Putamen (tissue), 1 donor: ENCODE measurements at regions not wholly inside any gene's neighbourhood (a gene's known extent, or its start where the extent isn't known, plus 50 kb on each side); places are given as distances from the start of the nearest gene placed in this dataset.

Experiments used
- DNase-seq: peaks from one replicate; pipeline ENCODE4 v3.0.0-alpha.2; 2016; ENCODE audit warnings: low spot score

DNA sequence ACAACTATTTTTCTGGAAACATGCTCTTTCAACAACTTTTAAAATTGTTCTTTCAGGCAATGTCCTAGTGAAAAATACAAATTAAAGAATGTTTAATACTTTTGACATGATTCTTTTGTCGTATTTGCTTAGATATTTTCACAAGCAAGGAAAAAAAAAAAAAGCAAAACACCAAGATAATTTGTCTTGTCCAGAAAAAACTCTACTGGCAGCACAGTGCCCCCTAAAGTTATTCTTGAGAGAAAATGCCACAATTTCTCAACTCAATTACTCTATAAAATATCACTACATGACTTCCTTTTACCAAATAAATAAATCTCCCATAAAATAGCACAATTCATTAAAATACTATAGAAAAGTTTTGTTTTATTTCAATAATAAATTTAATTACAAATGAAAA, 652.5 kb upstream of the EPHA7 start:
- DNase-seq: no peak

DNA sequence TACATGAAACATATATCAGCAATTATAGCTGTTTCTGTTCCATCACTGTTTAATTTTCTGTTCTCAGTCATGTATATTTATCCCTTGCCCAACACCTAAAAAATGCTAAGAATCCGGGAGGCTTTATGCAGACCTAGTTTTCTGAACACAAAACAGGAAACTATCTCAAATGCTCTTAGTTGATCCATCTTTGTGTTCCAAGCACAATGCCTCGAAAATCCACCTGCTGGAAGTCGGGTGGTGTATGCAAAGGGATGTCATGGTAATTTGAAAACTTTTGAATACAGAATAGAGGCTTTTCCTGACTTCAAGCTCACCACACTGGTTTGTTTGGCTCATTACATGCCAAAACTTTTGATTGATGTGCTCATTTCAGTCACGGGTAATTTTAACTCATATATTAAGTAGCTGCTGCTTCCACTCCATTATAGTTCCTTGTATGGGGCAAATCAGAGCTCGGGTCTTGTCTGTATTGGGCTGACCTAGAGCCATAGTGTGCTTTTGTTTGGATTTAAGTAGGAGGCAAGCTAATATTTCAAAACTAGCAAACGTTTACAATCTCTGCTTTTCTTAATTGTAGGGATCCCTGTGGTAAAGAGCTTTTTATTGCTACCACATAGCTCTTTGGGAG, 646.5 kb upstream of the EPHA7 start:
- DNase-seq: no peak

DNA sequence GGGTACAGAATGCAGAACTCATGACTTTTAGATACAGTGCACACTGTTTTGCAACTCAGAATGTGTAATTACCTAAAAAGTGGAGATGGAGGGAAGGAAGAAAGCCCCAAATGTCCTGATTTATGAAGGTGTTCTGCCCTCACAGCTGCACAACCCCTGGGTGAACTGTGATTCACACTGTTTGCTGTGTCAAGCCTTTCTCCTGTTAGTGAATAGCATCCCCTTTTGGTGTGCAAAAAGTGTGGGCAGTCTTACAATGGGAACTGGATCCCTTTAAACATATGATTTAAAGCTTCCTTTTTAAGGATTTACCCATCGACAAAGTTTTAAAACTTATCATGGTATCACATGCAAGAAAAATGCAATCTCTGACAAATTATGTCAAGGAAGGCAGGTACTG, 633.4 kb upstream of the EPHA7 start:
- no peak for DNase-seq

DNA sequence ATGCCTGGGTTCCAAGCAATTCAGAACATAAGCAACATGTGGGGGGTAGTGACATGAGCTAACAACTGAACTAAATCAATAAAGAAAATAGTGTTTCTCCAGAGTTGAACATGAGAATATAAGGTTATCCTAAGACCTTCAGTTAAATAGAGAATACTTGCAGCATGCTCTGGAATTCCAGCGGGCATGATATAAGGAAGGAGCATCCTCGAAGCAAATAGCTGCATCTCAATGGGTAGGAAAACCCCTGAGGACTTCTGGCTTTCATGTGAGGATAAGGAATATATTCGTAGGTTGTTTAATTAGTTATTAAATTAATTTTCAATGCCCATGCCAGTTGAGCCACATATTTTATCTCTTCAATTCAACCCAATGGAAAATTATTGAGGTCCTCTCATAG, 631.2 kb upstream of the EPHA7 start:
- DNase-seq: no peak

DNA sequence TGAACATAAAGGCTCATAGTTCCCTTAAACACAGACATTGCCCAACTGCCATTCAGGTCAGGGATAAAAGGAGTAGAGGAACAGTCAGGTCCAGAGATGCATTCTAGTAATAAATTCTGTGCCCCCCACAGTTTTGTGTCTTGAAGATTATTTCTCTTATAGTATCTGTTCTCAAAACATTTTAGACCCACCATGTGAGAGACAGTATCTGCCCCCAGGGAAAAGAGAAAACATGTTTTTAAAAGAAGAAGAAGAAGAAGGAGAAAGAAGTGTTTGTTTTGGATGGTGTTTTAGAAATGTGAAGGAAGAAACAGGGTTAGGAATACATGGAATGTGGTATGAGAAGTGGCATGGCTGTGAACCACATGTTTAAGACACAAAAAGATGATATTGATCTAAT, 629.6 kb upstream of the EPHA7 start:
- no peak for DNase-seq

DNA sequence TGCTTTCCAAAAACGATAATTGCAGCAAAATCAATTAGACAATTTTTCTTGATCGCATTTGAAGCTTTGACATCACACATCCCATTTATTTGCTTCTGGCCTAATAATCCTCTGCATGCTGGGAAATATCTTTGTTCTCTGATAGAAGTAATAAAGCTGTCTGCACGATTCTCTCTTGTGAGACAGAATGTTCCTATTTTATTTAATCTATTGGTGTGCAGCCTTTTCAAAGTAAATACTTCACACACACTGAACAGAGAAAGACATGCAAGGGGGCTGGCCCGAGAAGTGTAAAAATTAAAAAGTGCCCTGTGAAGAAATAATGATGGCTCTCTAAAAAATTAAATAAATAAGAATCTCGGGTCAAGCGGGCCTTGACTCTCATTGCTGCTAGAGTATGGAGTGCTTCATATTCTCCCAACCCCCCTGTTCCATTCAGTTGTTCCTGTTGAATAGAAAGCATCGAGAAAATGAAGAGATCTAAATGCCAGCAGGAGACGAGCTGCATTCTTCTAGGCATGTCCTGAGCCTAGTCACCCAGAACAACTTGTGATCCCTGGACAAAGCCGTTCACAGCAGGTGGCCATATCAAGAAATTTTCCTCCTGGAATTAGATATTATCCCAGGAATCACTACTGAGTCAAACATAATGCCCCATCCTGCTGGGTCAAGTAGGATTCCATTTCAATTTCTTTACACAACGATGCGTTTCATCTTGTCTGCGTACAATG, 625.9 kb upstream of the EPHA7 start:
- DNase-seq: no peak

DNA sequence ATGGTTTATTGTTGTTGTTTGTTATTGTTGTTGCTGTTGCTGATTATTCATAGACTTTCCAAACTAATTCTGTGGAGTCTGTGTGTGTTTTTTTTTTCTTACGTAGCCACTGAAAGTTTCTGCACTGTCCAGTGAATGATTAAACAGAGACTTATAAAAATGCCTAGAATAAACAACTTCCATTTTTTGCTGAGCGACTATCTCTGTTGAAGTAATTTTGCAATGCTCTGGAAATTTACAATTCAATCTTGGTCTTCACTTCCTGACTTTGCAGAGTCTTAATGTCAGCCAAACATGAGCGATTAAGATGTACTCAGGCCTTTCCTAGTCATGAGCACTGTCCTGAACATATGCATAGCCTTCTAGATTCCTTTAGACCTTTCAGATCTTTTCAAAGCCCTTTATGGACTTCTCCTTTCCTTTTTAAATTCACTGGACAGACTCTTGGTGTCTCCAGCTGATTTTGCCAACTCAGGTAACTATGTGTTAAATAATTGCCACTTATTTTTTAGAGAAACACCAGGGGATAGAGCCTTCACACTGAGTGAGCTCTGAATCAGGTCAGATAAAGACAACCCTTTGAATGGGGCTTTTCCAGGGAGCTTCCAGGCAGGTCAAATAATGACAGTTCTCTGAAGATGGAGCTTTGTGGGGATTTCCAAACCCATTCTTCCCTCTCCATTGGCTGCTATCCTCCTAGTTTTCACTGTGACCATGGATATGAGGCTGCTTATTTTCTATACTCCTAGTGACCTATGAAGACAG, 622.8 kb upstream of the EPHA7 start:
- no peak for DNase-seq

DNA sequence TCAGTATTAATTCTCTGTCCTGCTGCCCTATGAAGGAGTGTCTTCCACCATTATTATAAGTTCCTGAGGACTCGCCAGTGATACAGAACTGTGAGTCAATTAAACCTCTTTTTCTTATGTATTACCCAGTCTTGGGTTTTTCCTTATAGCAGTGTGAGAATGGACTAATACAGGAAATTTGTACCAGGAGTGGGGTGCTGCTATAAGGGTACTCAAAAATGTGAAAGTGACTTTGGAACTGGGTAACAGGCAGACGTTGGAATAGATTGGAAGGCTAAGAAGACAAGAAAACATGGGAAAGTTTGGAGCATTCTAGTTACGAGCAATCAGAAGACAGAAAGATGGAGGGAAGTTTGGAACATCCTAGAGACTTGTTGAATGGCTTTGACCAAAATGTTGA, 616.7 kb upstream of the EPHA7 start:
- DNase-seq: no peak

DNA sequence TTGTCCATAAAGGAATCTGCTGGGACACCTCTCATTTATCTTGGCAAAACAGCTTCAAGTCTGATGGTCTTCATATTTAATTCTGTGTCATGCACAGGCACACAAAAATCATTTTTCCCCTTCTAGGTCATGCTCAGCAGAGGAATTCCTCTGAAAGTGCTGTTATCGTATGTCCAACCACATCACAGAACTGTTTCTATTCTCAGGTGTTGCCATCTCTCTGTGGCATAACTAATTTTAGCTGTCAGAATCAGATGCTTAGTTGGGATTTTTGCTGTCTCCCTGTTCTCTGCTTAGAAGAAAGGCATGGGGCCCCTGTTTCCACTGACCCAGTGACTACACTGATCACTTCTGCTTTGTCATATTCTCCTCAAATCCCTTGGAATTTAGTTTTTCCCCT, 608.0 kb upstream of the EPHA7 start:
- DNase-seq: no peak

DNA sequence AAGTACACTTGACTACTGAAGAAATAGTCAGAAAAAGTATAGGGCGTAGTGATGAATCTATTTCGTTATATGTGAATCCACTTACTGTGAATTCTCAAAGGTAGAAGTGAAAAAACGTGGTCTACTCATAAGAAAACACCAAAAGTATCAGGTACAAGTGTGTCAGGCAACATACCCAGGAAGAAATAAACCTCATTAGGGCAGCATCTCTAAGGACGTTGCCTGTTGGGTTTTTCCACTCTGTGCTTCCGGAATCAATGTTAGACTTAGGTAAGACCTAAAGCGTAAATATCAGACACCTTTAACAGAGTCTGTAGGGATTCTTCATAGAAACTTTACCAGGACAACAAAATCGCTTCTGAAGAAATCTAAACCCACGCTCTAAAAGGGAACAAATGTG, 607.2 kb upstream of the EPHA7 start:
- DNase-seq: no peak

DNA sequence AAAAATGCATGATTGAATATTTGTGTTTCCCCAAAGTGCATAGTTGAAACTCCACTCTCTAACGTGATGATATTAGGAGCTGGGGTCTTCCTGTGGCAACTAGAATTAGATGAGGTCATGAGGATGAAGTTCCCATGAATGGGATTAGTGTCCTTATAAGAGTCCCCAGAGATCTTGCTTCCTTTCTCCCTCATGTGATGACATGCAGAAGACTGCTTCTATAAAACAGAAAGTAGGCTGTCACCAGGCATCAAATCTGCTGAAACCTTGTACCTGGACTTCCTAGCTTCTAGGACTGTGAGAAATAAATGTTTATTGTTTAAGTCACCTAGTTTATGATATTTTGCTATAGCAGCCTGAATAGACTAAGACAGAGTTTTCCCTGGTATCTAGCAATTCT, 586.5 kb upstream of the EPHA7 start:
- no peak for DNase-seq

DNA sequence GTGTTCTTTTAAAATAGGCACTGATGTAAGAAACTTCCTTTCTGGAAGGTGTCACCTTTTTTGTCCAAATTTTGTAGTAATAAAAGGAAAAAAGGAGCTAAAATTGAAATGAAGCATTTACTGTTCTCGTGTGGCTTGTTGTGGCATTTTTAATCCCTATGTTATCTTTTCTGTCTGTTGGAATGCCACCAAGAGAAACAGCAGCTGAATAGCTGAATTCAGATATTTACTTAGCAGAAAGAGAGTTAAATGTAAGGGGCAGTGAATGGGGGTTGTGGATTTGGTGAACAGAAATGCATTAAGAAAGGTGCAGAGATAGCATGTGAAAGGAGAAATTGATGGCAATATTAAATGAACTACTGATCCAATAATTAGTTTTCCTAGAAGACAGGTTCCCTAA, 573.6 kb upstream of the EPHA7 start:
- DNase-seq: no peak

DNA sequence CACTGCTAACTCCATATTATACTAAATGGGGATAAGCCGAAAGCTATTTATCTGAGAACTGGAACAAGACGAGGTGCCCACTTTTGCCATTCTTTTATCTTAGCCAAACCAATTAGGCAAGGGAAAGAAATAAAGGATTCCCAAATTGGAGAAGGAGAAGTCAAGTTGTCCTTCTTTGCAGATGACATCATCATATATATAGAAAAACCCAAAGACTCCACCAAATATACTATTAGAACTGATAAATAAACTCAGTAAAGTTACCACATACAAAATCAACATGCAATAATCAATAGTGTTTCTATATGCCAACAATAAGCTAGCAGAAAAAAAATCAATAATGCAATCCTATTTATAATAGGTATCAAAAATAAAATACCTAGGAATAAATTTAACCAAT, 570.3 kb upstream of the EPHA7 start:
- no peak for DNase-seq

DNA sequence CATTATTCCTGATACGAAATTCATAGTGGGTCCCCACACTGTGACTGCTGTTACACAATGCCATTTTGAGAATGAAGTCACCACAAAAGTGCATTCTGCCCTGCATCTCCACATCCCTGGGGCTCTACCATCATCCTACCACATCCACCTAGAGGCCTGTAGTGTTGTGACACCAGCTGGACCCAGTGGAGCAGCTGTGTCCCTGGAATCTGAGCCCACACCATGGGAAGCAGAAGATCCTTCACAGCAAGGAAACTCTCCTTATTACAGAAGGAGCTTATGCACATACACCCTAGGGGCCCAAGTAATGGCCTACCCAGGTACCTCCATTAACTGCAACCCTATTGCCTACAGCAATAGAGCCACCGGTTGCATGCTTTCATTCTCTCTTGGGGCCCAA, 566.6 kb upstream of the EPHA7 start:
- DNase-seq: no peak

DNA sequence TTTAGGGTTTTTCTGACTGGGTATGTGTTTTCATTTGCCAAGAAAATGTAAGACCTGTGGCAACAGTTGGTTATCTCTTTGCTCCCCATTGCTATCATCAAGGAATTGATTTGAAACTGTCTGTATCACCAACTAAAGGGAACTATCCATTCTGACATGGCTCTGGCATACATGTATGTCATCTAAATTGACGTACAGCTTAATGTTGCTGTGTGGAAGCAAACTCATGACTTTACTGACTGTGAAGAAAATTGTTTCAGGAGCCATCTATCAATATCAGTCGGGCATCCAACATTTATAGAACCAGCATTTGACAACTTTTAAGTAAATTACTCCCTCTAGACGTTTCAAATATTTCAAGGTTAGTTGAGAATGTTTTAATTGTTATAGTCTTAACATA, 555.8 kb upstream of the EPHA7 start:
- no peak for DNase-seq

DNA sequence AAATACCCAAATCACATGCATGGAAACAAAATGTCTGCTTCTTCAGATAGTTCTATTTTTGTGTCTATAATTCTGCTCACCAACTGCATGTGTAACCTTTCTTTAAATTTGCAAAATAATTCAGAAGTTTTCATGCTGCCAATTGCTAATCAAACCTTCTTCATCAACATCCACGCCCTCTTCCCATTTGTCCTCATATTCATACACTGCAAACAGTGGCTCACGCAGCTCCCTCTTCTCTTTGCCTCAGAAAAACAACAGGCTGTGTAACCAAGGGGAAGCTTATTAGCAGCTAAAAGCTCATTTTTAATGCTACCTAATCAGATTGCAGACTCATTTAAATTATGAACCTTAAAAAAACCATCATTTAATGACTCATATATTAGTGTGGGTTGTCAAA, 555.0 kb upstream of the EPHA7 start:
- DNase-seq: peak; percentile 1

DNA sequence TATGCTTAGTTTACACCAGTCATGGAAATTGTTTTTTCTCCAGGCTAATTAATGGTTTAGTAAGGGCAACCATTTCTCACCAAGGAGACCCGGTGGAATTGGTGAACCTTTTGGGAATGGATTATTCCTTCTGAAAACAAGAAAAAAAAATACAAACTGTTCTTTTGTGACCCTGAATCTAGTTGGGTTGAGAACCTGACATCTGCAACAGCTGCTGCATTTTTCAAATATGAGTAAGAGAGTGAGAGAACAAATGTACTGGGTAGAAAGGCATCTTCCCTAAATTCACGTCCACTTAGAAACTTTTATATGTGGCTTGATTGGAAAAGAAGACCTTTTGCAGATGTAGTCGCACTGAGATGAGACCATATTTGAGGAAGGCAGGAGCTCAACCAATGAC, 553.4 kb upstream of the EPHA7 start:
- no peak for DNase-seq

DNA sequence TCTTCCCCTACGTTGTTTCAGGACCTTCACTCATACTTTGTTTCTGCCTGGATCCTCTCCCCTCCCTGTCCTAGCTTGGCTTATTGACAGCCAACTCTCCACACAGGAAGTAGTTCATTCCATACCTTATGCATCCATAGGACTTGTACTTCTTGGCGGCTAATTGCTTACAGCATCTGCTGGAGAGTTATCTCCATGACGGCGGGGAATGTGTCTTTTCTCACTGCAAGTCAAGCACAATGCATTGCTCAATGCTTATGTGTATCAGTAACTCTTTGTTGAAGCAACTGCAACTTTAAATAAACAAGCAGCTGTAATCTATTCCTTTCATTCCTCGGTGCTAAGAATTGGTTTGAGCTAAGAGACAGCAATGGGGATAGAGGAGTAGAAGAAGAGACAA, 551.3 kb upstream of the EPHA7 start:
- DNase-seq: no peak

DNA sequence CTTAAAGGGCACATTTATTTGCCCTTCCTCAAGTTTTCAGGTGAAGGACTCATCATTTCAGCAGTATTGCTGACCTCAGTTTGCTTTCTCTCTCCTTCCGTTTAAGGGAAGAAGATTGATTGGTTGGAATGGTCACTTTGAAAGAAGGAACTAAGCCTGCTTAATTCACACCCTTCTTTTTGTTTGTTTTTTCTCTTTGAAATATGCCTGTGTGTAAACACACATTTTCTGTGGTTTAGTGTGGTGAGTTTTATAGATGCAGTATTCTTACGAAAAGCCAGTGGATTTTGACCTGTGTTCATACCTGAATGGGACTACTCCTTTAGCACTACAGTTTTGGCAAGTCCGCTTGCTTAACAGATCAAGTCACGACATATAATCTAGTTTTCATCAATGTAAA, 548.8 kb upstream of the EPHA7 start:
- DNase-seq: no peak

DNA sequence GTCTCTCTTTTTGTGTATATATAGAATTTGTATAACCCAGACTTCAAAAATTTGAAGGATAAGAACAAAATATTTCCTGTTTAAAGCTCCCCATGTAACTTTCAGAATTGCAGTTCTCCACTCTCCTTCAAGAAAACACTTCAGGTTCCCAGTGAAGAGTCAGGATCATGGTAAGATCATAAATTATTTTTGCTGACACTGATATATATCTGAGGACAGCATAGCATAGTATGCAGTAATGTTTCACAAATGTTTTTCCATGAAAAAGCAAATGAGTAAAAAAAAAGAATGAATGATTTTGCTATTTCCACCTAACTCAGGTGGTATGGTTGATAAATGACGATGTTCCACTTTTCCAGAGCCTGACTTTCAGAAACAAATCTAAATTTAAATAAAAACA, 545.6 kb upstream of the EPHA7 start:
- no peak for DNase-seq

DNA sequence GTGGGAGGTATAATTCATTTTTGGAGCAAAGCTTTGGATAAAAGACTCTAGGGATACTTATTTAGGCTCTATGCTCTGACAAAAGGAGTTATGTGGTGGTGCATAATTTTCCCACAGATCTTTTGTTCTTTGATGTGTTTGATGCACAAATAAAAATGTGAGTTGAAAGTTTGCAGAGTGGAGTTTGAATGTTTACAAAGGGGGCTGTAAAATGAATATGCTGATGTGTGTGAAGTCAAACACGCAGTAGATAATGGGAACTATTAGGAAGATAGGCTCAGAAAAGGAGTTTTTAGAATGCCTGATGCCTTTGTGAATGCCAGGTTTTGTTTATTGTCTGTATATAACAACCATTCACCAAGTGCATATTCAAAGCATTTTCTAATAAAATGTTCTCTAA, 545.0 kb upstream of the EPHA7 start:
- no peak for DNase-seq

DNA sequence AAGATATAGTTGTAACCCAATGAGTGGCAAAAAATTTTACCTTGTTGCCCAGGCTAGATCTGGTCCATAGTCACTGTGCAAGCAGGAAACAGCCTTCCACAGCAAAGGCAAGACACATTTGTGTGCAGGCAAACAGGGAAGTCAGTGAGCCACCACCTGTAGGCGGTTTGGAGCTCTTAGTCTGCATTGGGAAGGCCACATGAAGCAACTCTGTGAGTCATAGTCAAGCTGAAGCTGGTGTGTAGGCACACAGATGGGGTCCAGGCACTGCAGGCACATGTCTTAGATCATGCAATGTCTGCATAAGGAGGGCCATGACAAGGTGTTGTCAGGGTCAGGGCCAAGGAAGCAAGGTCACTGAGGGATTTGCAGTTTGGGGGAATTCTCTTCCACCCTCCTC, 543.2 kb upstream of the EPHA7 start:
- DNase-seq: no peak

DNA sequence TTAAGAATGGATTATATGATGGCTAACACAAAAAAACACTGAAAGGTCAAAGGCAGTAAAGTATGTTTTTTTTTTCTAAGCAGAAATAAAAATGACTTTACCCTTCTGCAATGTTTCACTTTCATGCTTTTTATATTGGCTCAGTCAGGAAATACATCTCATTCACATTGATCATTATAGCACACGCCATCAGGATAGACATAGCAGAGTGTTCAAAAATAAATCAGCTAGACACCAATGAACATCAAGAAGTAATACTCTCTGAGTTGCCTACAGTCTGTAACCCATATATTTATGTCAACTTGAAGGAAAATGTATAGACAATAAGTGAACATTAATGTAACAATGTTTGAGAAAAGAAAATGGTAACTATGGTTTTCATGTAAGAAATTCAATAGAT, 535.2 kb upstream of the EPHA7 start:
- no peak for DNase-seq

DNA sequence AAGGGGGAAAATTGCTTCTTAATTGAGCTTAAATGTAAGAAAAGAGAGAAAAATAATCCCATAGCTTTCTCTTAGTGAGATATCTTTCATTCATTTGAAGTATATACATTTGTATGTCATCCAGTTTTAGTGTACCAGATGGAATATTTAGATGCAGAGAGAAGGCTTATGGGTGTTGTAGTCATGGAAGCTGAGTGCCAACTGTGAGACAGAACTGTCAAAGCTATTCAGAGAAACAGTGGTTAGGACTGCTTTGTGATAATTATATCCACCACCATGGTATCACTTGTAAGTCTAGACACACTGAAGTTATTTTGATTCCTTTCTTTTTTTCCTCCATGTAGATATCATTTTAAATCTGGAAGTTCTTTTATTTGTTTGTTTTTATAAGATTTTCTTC, 524.3 kb upstream of the EPHA7 start:
- no peak for DNase-seq
